ENCODE measurements at regions not wholly inside any gene's neighbourhood (a gene's known extent, or its start where the extent isn't known, plus 50 kb on each side); places are given as distances from the start of the nearest gene placed in this dataset.

GRCh38 chr1:78434351-78434750 lies 56.4 kb upstream of the PTGFR start:
- in situ Hi-C loops (cut with HindIII; ENCODE audit: low pct_unique_long_range_greater_than_20kb, low sequenced_read_pairs), result no loop called here
- no peak for DNase-seq (ENCODE audit: low read depth, low spot score)

GRCh38 chr1:78436961-78437360 lies 53.8 kb upstream of the PTGFR start:
- DNase-seq (ENCODE audit: low read depth, low spot score), result no peak
- in situ Hi-C loops (cut with HindIII; ENCODE audit: low pct_unique_long_range_greater_than_20kb, low sequenced_read_pairs), result no loop called here

DNA sequence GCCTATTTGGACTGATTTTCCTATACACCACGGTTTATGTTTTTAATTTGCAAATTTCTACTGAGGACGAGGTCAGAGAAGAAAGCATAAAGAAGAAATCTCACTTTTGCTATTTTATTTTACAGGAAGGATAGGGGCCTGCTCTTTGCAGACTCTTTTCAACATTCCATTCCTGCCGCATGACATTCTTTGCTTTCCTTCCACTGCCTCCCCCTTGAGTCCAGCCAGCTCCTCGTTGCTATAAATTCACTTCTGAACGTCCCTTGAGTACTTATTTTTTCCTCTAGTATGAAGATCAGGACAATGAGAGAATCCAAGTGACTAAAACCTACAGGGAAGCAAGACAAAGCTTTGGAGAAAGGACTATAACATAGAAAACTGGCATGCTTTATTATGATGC lies 53.4 kb upstream of the PTGFR start:
- no peak for DNase-seq (ENCODE audit: low read depth, low spot score)
- in situ Hi-C loops (cut with HindIII; ENCODE audit: low pct_unique_long_range_greater_than_20kb, low sequenced_read_pairs), result no loop called here

DNA sequence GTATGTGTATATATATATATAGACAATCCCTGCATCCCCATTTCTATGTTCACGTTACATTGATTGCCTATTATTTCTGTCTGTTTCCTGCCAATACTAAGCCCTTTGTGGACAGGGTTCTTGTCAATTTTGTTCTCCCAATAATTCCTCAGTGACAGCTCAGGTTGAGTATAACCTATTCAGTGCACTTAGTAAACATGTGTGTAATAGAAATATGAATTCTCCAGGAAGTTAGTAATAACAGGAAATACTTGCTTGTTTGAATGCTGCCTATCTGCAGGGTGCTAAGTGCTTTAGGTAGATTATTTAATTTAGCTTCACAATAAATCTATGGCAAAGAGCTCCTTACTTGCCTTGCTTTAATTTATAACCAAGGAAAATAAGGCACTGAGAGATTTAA lies 52.8 kb upstream of the PTGFR start:
- in situ Hi-C loops (cut with HindIII; ENCODE audit: low pct_unique_long_range_greater_than_20kb, low sequenced_read_pairs), result no loop called here
- no peak for DNase-seq (ENCODE audit: low read depth, low spot score)

GRCh38 chr1:78440381-78440793 lies 50.4 kb upstream of the PTGFR start:
- in situ Hi-C loops (cut with HindIII; ENCODE audit: low pct_unique_long_range_greater_than_20kb, low sequenced_read_pairs), result no loop called here
- no peak for DNase-seq (ENCODE audit: low read depth, low spot score)

Small RNAs in the stretch of these regions (small RNA-seq; reads per million reads assigned to genes)
- gene AC096531.1 (0 reads per million in 2 experiments), gene RNA5SP23 (0.06 to 4.0 reads per million in 2 experiments)

Data from SK-MEL-5 (cell line).